VCaP (cell line): ENCODE measurements at regions not wholly inside any gene's neighbourhood (a gene's known extent, or its start where the extent isn't known, plus 50 kb on each side); places are given as distances from the start of the nearest gene placed in this dataset.

Experiments used
- H3K27ac ChIP-seq: fragments of 450-650 bp; 2 replicates; pipeline ENCODE4 v1.5.1; 2017
- TF ChIP-seq, protein P1 (sequence below): fragments of 450-650 bp; conservative IDR thresholded peaks from 2 replicates; pipeline ENCODE4 v1.5.1; 2017; ENCODE audit warnings: mild to moderate bottlenecking, moderate library complexity

DNA sequence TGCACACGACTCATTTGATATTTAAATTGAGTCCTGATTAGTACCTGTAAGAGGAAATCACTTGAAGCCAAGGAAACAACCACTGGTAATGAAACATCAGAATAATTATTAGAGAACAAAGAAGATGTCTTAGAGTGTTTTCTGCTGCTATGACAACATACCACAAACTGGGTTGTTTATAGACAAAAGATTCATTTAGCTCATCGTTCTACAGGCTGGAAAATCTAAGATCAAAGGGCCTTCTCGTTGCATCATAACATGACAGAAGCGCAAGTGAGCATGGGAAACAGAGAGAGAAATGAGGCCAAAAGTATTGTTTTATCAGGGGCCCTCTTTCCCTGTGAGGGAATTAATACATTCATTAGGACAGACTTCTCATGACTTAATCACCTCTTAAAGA is 1024.0 kb upstream of the PCDH9 start:
- H3K27ac ChIP-seq: no peak overlapping the region
- TF ChIP-seq, protein P1, sequence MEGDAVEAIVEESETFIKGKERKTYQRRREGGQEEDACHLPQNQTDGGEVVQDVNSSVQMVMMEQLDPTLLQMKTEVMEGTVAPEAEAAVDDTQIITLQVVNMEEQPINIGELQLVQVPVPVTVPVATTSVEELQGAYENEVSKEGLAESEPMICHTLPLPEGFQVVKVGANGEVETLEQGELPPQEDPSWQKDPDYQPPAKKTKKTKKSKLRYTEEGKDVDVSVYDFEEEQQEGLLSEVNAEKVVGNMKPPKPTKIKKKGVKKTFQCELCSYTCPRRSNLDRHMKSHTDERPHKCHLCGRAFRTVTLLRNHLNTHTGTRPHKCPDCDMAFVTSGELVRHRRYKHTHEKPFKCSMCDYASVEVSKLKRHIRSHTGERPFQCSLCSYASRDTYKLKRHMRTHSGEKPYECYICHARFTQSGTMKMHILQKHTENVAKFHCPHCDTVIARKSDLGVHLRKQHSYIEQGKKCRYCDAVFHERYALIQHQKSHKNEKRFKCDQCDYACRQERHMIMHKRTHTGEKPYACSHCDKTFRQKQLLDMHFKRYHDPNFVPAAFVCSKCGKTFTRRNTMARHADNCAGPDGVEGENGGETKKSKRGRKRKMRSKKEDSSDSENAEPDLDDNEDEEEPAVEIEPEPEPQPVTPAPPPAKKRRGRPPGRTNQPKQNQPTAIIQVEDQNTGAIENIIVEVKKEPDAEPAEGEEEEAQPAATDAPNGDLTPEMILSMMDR: no peak

- TF ChIP-seq, protein P1: no peak
- no peak overlapping the region for H3K27ac ChIP-seq
Observed at GRCh38 chr13:68234274-68234673, 1004.1 kb upstream of the PCDH9 start.

DNA sequence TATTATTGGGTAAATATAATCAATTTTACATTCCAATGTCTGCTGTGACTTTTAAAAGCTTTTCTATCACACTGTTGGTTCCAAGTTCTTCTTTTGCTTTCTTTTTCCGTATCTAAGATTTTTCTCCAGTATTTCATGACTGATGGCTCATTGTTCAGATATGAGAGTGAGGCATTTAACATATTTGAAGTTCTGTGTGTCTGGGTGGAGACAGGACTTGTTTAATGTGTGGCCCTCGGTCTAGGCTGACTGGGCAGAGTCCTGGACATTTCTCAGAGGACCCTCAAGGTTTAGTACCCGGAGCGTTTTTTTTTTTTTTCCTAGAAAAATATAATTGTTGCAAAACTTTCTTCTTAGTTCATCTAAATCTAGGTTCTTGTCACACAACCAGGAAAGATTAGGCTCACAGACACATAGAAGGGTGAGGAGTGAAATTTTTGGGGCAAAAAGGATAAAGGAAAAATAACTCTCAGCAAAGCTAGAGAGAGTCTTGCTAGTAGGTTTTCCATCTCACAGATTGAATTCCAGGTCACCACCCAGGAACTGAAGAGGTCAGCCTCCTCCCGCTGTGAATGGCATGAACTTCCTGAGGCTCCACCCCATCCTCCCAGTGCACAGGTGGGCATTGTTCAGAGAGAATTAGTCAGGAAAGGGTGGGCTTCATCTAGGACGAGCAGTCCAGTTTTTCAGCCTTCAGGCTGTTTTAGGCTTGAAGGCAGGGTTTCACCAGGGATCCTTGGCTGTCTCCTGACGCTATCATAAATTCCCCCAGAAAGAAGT is 1002.4 kb upstream of the PCDH9 start:
- TF ChIP-seq, protein P1: no peak
- no peak overlapping the region for H3K27ac ChIP-seq

DNA sequence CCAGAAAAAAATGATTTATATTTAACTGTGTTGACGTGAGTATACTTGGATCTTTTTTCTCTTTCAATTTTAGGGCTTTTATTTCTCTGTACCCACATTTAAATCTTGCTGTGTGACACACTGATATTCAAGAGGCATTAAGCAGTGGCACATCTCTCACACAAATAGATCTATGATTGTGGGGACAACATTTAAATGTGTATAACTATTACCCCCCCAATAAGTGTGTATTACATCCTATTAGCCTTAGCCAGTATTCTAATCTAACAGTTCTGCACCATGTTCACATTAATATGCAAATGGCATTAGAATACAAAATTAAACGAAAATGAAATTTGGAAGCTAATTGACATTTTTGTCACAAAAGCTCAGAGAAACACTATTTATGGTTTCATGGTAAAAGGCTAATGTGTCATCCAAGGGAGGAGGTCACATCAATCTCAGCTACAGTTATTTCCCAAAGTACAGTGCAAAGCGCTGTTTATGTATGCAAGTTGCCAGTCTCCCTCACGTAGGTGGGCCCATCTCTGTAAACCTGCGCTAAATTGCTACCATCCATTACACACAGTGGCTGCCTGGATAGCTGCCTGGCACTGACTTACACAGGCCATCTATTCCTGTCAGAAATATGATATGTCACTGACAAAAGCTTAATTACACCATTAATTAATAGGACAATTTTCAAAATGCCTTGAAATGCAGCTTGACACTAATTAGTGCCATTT is 984.7 kb upstream of the PCDH9 start:
- TF ChIP-seq, protein P1: no peak
- no peak overlapping the region for H3K27ac ChIP-seq

GRCh38 chr13:68199271-68199670 is 969.1 kb upstream of the PCDH9 start:
- H3K27ac ChIP-seq: no peak overlapping the region
- TF ChIP-seq, protein P1: no peak

DNA sequence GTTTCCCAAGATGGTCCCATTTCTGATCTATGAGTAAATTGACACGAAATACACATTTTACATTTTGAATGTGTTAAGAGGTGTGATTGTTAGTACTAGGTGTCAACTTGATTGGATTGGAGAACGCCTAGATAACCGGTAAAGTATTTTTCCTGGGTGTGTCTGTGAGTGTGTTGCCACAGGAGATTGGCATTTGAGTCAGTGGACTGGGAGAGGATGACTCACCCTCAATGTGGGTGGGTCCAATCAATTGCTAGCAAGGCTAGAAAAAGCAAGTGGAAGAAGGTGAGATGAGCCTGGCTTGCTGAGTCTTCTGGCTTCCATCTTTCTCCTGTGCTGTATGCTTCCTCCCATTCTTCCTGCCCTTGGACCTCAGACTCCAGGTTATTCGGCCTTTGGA is 960.7 kb upstream of the PCDH9 start:
- TF ChIP-seq, protein P1: no peak
- no peak overlapping the region for H3K27ac ChIP-seq

DNA sequence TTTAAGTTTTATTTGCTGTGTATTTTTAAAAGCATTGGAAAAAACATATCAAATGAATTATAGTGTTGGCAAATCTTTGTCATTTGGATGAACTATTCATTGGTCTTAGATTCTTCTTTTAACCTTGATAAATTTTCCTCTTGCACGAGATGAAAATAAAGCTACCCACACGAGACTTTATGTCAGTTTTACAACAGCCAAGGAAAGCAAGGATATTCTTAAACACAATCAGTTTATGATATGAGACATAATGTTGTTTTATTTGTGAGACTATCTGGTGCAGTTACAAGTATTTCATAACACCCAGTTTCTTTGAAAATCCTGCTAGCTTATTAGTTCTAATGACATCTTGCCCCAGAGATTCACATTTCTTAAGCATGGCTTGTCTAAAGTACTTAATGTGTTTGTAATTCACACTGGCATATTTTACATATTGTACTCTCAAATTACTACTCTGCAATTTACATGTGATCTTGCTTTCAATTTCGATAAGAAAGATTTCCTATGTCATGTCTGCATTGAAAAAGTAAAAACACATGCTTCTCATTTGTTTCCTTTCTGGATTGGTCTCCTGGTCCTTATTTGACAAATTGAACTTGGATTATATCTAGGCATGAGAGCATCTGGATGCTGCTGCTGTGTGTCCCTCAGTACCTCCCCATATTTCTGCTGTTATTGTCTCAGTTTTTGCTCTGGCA is 955.5 kb upstream of the PCDH9 start:
- H3K27ac ChIP-seq: no peak overlapping the region
- TF ChIP-seq, protein P1: no peak
